Lower lobe of right lung (tissue), 2 donors: ENCODE measurements at regions not wholly inside any gene's neighbourhood (a gene's known extent, or its start where the extent isn't known, plus 50 kb on each side); places are given as distances from the start of the nearest gene placed in this dataset.

ENCODE experiments used
- ATAC-seq, 2 donors: fragments of 200-7000 bp; cut with Tn5 transposase; one replicate each; pipeline ENCODE4 v1.9.1; 2020 to 2022; ENCODE audit warnings: mild to moderate bottlenecking in 2 of 2, moderate library complexity in 2 of 2
- DNase-seq: peaks from one replicate; pipeline ENCODE4 v3.0.0-alpha.2; 2020
- H3K27ac ChIP-seq: fragments of 200-600 bp; one replicate; pipeline ENCODE4 v1.8.0; 2022
- H3K27me3 ChIP-seq: fragments of 200-600 bp; one replicate; pipeline ENCODE4 v1.8.0; 2022; ENCODE audit warnings: low read depth
- H3K36me3 ChIP-seq: fragments of 200-600 bp; one replicate; pipeline ENCODE4 v1.8.0; 2022; ENCODE audit warnings: mild to moderate bottlenecking
- H3K4me1 ChIP-seq: fragments of 200-600 bp; one replicate; pipeline ENCODE4 v1.8.0; 2022
- H3K4me3 ChIP-seq: fragments of 200-600 bp; one replicate; pipeline ENCODE4 v1.8.0; 2022; ENCODE audit warnings: mild to moderate bottlenecking
- H3K9me3 ChIP-seq: fragments of 200-600 bp; one replicate; pipeline ENCODE4 v1.8.0; 2022
- CTCF ChIP-seq: fragments of 200-600 bp; IDR thresholded peaks from one replicate; pipeline ENCODE4 v1.8.0; 2022; ENCODE audit warnings: antibody characterized with exemption, mild to moderate bottlenecking
- intact Hi-C: fragments of 100-400 bp; cut with DNase I; formaldehyde crosslinking; loops from one replicate; pipeline ENCODE4 v1.11.0; 2022
- donor health status: DM: no; HTN: yes; CAD: no; lungs with severe emphysema.

GRCh38 chr13:109509154-109509900, 277.1 kb downstream of the IRS2 start:
- H3K27me3 ChIP-seq = no peaks in the 10 kb centered on the region
- intact Hi-C loops = no loop called here
- TF ChIP-seq CTCF = no peak
- H3K36me3 ChIP-seq = no peaks in the 10 kb centered on the region
- H3K4me1 ChIP-seq = no peaks in the 10 kb centered on the region
- no peak overlapping the region for H3K4me3 ChIP-seq
- H3K9me3 ChIP-seq = no peaks in the 10 kb centered on the region
- DNase-seq (no peak), ATAC-seq (peak; percentile 30 to 66)
- no peak overlapping the region for H3K27ac ChIP-seq

- Histone ChIP-seq H3K27me3 (no peaks in the 10 kb centered on the region), H3K27ac (no peak overlapping the region), H3K4me3 (no peak overlapping the region), H3K4me1 (no peaks in the 10 kb centered on the region), H3K36me3 (no peaks in the 10 kb centered on the region), H3K9me3 (no peaks in the 10 kb centered on the region)
- no peak for ATAC-seq
- intact Hi-C loops = no loop called here
- TF ChIP-seq CTCF = no peak
- DNase-seq = no peak
These were observed 286.1 kb downstream of the IRS2 start for GRCh38 chr13:109500146-109500773.

GRCh38 chr13:109497917-109498316, 288.5 kb downstream of the IRS2 start:
- TF ChIP-seq CTCF = no peak
- intact Hi-C loops = no loop called here
- Histone ChIP-seq H3K27ac (no peak overlapping the region), H3K36me3 (no peaks in the 10 kb centered on the region), H3K27me3 (no peaks in the 10 kb centered on the region), H3K4me3 (no peak overlapping the region), H3K9me3 (no peaks in the 10 kb centered on the region), H3K4me1 (no peaks in the 10 kb centered on the region)
- DNase-seq = no peak
- ATAC-seq = no peak

- Histone ChIP-seq H3K4me3 (no peak overlapping the region), H3K9me3 (no peaks in the 10 kb centered on the region), H3K4me1 (no peaks in the 10 kb centered on the region), H3K27ac (no peak overlapping the region), H3K27me3 (no peaks in the 10 kb centered on the region), H3K36me3 (no peaks in the 10 kb centered on the region)
- DNase-seq = no peak
- ATAC-seq = no peak
- TF ChIP-seq CTCF = no peak
- intact Hi-C loops = no loop called here
These were observed 290.2 kb downstream of the IRS2 start for GRCh38 chr13:109496216-109496615.

GRCh38 chr13:109494925-109495369, 291.4 kb downstream of the IRS2 start:
- DNase-seq (no peak), ATAC-seq (no peak)
- intact Hi-C loops = no loop called here
- TF ChIP-seq CTCF = no peak
- Histone ChIP-seq H3K27ac (no peak overlapping the region), H3K4me1 (no peaks in the 10 kb centered on the region), H3K27me3 (no peaks in the 10 kb centered on the region), H3K36me3 (no peaks in the 10 kb centered on the region), H3K9me3 (no peaks in the 10 kb centered on the region), H3K4me3 (no peak overlapping the region)
